ENCODE measurements at regions not wholly inside any gene's neighbourhood (a gene's known extent, or its start where the extent isn't known, plus 50 kb on each side); places are given as distances from the start of the nearest gene placed in this dataset.

DNA sequence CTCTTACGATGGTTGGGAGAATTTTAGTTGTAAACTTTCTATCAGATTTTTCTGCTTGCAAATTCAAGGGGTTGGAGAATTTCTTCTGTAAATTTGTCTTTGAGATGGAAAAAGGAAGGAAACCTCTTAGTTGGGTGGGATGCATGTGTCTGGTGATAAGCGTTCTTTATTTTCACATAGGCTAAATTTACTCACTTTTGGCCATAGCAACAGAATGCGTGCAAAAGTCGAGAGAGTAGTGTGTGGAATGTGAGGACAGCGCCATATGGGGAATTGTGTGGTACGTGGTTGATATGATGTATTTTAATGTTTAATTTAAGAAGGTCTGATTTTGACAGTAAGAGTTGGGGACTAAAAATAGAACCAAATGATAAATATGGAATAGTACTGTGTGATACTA is 282.2 kb downstream of the TAF11L14 start:
- TF ChIP-seq, protein P1, sequence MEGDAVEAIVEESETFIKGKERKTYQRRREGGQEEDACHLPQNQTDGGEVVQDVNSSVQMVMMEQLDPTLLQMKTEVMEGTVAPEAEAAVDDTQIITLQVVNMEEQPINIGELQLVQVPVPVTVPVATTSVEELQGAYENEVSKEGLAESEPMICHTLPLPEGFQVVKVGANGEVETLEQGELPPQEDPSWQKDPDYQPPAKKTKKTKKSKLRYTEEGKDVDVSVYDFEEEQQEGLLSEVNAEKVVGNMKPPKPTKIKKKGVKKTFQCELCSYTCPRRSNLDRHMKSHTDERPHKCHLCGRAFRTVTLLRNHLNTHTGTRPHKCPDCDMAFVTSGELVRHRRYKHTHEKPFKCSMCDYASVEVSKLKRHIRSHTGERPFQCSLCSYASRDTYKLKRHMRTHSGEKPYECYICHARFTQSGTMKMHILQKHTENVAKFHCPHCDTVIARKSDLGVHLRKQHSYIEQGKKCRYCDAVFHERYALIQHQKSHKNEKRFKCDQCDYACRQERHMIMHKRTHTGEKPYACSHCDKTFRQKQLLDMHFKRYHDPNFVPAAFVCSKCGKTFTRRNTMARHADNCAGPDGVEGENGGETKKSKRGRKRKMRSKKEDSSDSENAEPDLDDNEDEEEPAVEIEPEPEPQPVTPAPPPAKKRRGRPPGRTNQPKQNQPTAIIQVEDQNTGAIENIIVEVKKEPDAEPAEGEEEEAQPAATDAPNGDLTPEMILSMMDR (IDR thresholded peaks at IDR 0.05; ENCODE audit: insufficient read depth, low read length) = no peak
- no peak for TF ChIP-seq POLR2AphosphoS5 (IDR thresholded peaks at IDR 0.05; ENCODE audit: low read depth)

All from HL-60 (cell line).